ENCODE measurements at regions not wholly inside any gene's neighbourhood (a gene's known extent, or its start where the extent isn't known, plus 50 kb on each side); places are given as distances from the start of the nearest gene placed in this dataset.

GRCh38 chr3:106965307-106965706 lies 411.9 kb upstream of the CCDC54 start:
- no peak for TF ChIP-seq CTCF (conservative IDR thresholded peaks at IDR 0.05)
- no peak for TF ChIP-seq ZFX (IDR thresholded peaks at IDR 0.05)
